ENCODE measurements at regions not wholly inside any gene's neighbourhood (a gene's known extent, or its start where the extent isn't known, plus 50 kb on each side); places are given as distances from the start of the nearest gene placed in this dataset.
"Not testable (repeated sequence)": the region's sequence is repeated elsewhere in the genome, so short reads cannot be mapped to it uniquely, and the experiment has no call there.

- DNase-seq (ENCODE audit: low spot score), result no peak
These were observed 104.7 kb upstream of the TMEM132E start for GRCh38 chr17:34474706-34475105.

DNA sequence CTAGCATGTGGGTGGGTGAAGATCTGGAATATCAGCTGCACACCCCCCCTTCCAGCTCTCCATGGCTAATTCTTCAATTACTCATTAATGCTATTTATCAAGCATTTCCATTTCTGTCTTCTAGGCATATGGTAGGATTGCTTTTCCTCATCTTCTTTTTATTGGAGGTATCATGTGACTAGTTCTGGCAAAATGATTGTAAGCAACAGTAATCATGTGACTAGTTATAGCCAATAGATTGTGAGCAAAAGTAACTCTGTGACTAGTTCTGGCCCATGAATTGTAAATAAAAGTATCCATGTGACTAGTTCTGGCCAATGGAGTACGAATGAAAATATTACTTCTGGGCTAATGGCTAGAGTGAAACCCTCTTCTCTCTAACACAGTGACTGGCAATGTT lies 107.0 kb upstream of the TMEM132E start:
- no peak for DNase-seq (ENCODE audit: low spot score)

DNA sequence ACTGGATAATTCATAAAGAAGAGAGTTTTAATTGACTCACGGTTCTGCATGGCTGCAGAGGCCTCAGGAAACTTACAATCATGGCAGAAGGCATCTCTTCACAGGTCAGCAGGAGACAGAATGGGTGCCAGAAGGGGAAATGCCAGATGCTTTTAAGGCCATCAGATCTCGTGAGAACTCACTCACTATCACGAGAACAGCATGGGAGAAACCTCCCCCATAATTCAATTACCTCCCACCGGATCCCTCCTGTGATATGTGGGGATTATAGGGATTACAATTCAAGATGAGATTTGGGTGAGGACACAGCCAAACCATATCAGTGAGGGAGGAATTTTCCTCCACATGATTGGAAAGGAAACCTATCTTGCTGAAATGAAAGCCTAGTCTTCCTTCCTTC lies 108.1 kb upstream of the TMEM132E start:
- DNase-seq (ENCODE audit: low spot score), result not testable (repeated sequence)

GRCh38 chr17:34465789-34466188 lies 102.8 kb upstream of the CCL1 start:
- no peak for DNase-seq (ENCODE audit: low spot score)

DNA sequence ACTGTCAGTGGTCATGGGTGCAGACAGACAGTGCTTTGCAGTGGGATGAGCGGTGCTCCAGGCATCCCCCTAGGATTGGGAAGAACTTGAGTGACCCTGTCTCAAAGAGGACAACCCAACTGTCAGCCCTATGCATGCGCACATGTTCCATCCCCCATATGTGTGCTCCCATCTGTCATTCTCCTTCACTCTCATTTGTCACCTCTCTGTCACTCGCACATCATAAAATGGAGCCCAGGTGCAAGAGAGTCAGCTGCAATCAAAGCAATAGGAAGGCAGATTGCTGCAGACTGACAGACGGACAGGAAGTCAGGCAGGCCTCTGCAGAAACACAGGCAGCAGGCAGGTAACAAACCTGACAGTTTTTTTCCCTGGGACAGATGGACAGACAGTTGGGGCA lies 101.8 kb upstream of the CCL1 start:
- no peak for DNase-seq (ENCODE audit: low spot score)

DNA sequence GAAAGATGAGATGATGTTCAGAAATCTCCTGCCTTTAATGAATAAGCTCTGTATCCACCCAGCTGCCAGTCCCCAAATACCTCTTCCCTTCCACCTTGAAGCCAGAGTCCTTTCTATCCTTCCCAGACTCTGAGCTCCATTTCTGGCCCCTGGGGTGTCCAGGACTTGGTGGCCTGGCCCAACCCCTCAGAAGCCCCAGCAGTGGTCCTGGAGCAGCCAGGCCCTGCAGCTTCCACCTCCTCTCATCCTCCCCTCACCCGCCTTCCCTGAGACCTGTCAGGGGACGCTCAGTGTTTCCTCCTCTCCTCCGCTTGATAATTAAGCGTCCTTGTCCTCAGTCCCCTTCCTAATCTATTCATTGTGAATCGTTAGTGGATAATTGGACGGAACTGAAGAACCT lies 95.2 kb upstream of the CCL1 start:
- DNase-seq (ENCODE audit: low spot score), result no peak

GRCh38 chr17:34456121-34456520 lies 93.1 kb upstream of the CCL1 start:
- no peak for DNase-seq (ENCODE audit: low spot score)

- no peak for DNase-seq (ENCODE audit: low spot score)
These were observed 89.7 kb upstream of the CCL1 start for GRCh38 chr17:34452769-34453168.

DNA sequence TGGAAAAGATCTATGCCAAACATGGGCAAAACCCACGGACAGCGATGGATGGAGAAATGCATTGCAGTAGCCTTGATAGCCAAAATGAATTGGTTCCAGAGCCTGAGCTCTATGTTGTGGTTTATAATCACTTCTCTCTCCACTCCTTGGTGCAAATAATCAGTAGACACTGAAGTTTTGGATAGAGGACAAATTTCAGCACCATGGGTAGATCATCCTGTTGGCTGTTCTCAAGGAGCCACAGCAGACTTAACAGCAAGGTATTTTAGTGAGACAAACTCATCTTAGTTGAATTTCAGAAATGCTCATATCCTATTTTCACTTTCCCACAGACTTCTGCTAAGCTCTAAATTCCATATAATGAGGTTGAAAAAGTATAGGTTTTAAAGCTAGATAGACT lies 88.3 kb upstream of the CCL1 start:
- DNase-seq (ENCODE audit: low spot score), result no peak

DNA sequence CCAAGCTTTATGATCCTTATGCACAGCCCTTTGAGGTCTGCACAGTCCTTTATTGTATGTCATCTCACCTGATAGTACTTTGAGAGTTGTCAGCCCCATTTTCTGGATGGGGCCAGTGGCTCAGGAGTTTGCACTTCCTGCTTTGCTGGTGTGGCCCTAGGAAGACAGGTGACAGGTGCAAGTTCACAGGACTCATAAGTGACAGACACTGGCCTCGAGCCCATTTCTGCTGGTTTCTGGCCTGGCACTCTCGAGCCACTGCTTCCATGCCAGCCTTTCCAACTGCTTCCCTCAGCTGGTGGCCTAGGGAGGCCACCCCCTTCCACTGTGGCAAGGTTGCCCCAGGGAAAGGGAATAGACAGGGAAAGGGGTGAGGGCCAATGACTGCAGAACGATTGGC lies 84.4 kb upstream of the CCL1 start:
- no peak for DNase-seq (ENCODE audit: low spot score)

DNA sequence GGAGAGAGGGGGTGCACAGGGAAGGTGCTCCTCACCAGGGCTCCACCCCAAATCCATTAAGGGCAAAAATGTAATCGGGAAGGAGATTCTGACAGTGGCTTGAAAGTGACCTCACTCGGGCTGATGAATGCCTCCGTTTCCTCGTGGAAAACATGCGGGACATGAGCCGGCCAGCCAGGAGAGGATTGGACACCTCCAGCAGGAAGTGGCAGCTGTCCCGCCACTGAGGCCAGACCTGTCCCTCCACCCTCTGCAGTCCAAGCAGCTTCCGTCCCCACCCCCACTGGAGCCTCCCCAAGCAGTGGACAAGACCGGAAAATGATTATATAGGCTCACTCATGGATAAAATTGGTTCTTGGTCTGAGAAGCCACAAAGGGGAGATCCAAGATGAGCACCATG lies 82.1 kb upstream of the CCL1 start:
- DNase-seq (ENCODE audit: low spot score), result no peak

GRCh38 chr17:34443619-34444469 lies 80.8 kb upstream of the CCL1 start:
- no peak for DNase-seq (ENCODE audit: low spot score)

- DNase-seq (ENCODE audit: low spot score), result peak; percentile 68
These were observed 79.5 kb upstream of the CCL1 start for GRCh38 chr17:34442387-34443111.

GRCh38 chr17:34437188-34437587 lies 74.2 kb upstream of the CCL1 start:
- no peak for DNase-seq (ENCODE audit: low spot score)

DNA sequence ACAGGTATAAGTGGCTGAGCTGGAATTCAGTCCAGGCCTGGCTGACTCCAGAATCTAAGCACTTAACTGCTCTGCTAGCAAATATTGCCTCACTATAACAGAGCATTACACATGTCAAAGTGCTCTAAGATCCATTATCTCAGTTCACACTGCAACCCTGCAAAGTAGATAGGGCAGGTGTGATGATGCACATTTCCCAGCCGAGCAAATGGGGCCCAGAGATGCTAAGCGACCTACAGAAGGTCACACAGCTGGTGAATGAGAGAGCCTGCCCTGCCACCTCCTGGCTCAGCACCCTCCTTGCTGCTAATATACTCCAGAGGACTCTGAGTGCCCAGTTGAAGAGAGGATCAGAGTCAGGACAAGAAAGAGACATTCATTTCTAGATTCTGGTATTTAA lies 73.6 kb upstream of the CCL1 start:
- DNase-seq (ENCODE audit: low spot score), result no peak

DNA sequence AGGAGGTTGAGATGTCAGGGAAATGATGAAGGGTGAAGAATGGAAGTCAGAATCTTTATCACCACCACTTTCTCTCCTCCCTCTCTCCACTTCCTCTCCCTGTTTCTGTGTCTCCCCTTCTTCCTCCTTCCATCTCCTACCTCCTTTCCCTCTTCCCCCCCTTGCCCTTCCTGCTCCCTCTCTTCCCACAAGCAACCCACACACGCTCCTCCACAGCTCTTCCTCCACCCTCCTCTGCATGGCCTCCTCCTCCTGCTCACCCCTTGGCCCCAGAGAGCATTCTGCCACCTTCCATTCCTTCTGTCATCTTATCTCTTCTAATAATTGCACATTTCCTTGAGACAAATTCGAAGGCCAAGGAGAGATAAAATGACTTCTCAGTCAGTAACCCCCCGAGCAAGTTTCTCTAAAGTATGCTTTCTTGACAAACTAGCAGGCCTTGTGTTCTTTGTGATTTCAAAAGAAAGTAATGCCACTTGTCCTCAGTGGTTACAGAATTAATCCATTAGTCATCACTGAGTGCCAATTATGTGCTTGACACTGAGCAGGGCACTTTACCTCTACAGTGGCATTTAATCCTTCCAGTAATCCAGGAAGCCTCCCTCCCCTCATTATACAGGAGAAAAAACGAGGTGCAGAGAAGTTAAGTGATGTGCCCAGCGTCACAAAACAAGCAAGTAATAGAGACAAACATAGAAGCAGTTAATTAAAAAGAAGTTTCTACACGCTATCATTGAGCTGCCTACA lies 72.3 kb upstream of the CCL1 start:
- no peak for DNase-seq (ENCODE audit: low spot score)

DNA sequence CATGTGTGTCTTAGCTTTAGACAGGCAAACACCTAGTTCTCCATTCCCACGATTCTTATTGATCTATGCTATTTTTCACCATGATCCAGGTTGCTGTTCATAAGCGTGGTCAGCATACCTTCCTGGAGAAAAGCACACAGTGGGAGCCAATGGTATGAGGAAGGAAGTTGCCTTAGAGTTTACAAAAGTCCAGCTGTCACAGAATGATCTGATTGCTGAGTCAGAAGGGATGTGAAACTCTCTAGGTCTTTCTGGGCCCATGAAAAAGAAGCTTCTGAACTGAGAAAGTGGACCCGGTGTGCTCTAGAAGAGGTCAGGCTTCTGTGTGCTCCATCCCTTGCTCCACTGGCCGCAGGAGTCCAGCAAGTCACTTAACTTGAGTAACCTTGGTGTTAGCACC lies 71.0 kb upstream of the CCL1 start:
- DNase-seq (ENCODE audit: low spot score), result peak; percentile 29

- no peak for DNase-seq (ENCODE audit: low spot score)
These were observed 61.9 kb upstream of the CCL1 start for GRCh38 chr17:34424814-34425491.

- no peak for DNase-seq (ENCODE audit: low spot score)
These were observed 61.2 kb upstream of the CCL1 start for GRCh38 chr17:34423978-34424813.

GRCh38 chr17:34423315-34423714 lies 60.3 kb upstream of the CCL1 start:
- DNase-seq (ENCODE audit: low spot score), result not testable (repeated sequence)

DNA sequence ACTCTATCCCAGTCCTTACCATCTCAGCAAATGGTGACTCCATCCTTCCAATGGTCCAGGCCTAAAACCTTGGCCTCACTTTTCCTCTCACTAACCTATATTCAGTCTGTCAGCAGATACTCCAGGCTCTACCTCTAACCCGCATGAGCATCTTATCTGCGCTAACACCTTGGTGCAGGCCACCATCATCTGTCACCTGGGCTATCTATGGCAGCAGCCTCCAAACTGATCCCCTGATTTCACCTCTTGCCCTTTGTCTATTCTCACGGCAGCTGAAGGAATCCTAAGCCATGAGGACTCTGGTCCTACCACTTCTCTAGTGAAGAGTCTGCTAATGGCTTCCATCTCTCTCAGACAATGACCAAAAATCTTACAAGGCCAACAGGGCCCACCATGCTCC lies 57.9 kb upstream of the CCL1 start:
- no peak for DNase-seq (ENCODE audit: low spot score)
